Activated CD4-positive, alpha-beta T cell treated with anti-CD3 and anti-CD28 coated beads, Interleukin-2, amount 10 ng/mL, durations not matched to agents 24 days and 14 days (primary cell): ENCODE measurements at regions not wholly inside any gene's neighbourhood (a gene's known extent, or its start where the extent isn't known, plus 50 kb on each side); places are given as distances from the start of the nearest gene placed in this dataset.

Experiments
- DNase-seq: peaks from one replicate; pipeline ENCODE4 v3.0.0; 2022
- H3K27ac Mint-ChIP-seq: one replicate; pipeline ENCODE4 v1.8.0; 2022; ENCODE audit warnings: mild to moderate bottlenecking, mixed read lengths
- H3K27me3 Mint-ChIP-seq: one replicate; pipeline ENCODE4 v1.8.0; 2022; ENCODE audit warnings: mixed read lengths
- H3K36me3 Mint-ChIP-seq: one replicate; pipeline ENCODE4 v1.8.0; 2022; ENCODE audit warnings: low read depth, mild to moderate bottlenecking, mixed read lengths
- H3K4me1 Mint-ChIP-seq: one replicate; pipeline ENCODE4 v1.8.0; 2021; ENCODE audit warnings: mixed read lengths
- H3K4me3 Mint-ChIP-seq: one replicate; pipeline ENCODE4 v1.8.0; 2022; ENCODE audit warnings: mild to moderate bottlenecking, moderate library complexity, mixed read lengths
- H3K9me3 Mint-ChIP-seq: one replicate; pipeline ENCODE4 v1.8.0; 2021; ENCODE audit warnings: mixed read lengths
- intact Hi-C: fragments of 100-400 bp; cut with micrococcal nuclease; formaldehyde crosslinking; loops from one replicate; pipeline ENCODE4 v1.15.1; 2023

GRCh38 chr2:121974897-121975661, 219.6 kb downstream of the TSN start:
- H3K4me3 Mint-ChIP-seq: peak overlapping the region; percentile 61
- H3K4me1 Mint-ChIP-seq: no peaks in the 10 kb centered on the region
- no peaks in the 10 kb centered on the region for H3K36me3 Mint-ChIP-seq
- no peak overlapping the region for H3K27ac Mint-ChIP-seq
- H3K9me3 Mint-ChIP-seq: no peaks in the 10 kb centered on the region
- peaks cover 2% of the 10 kb centered on the region for H3K27me3 Mint-ChIP-seq
- peak; percentile 84 for DNase-seq
- intact Hi-C loops: loop anchor here (2.0 kb wide), 1 partner anchor 476 kb away; no protein-coding TSS in a partner anchor

- no peaks in the 10 kb centered on the region for H3K36me3 Mint-ChIP-seq
- peaks cover 2% of the 10 kb centered on the region for H3K27me3 Mint-ChIP-seq
- no peak for DNase-seq
- intact Hi-C loops: no loop called here
- H3K27ac Mint-ChIP-seq: no peak overlapping the region
- no peaks in the 10 kb centered on the region for H3K9me3 Mint-ChIP-seq
- no peaks in the 10 kb centered on the region for H3K4me1 Mint-ChIP-seq
- no peak overlapping the region for H3K4me3 Mint-ChIP-seq
Measured at GRCh38 chr2:121976926-121977325, 221.5 kb downstream of the TSN start.

- no peak overlapping the region for H3K4me3 Mint-ChIP-seq
- H3K27me3 Mint-ChIP-seq: peaks cover 2% of the 10 kb centered on the region
- H3K9me3 Mint-ChIP-seq: no peaks in the 10 kb centered on the region
- no peaks in the 10 kb centered on the region for H3K36me3 Mint-ChIP-seq
- no peak overlapping the region for H3K27ac Mint-ChIP-seq
- H3K4me1 Mint-ChIP-seq: no peaks in the 10 kb centered on the region
- intact Hi-C loops: no loop called here
- DNase-seq: no peak
Measured at GRCh38 chr2:121977326-121977725, 221.9 kb downstream of the TSN start.

- intact Hi-C loops: no loop called here
- no peaks in the 10 kb centered on the region for H3K9me3 Mint-ChIP-seq
- H3K36me3 Mint-ChIP-seq: no peaks in the 10 kb centered on the region
- no peak overlapping the region for H3K27ac Mint-ChIP-seq
- peaks cover 1% of the 10 kb centered on the region for H3K27me3 Mint-ChIP-seq
- peaks cover 2% of the 10 kb centered on the region for H3K4me1 Mint-ChIP-seq
- no peak overlapping the region for H3K4me3 Mint-ChIP-seq
- no peak for DNase-seq
Measured at GRCh38 chr2:121992700-121993099, 237.2 kb downstream of the TSN start.

GRCh38 chr2:121993682-121994081, 238.2 kb downstream of the TSN start:
- intact Hi-C loops: no loop called here
- no peaks in the 10 kb centered on the region for H3K36me3 Mint-ChIP-seq
- no peaks in the 10 kb centered on the region for H3K9me3 Mint-ChIP-seq
- peaks cover 2% of the 10 kb centered on the region for H3K4me1 Mint-ChIP-seq
- H3K27me3 Mint-ChIP-seq: peaks cover 1% of the 10 kb centered on the region
- DNase-seq: no peak
- H3K27ac Mint-ChIP-seq: no peak overlapping the region
- H3K4me3 Mint-ChIP-seq: no peak overlapping the region

GRCh38 chr2:121994238-121995206, 239.1 kb downstream of the TSN start:
- Mint-ChIP-seq H3K27ac (no peak overlapping the region), H3K4me3 (no peak overlapping the region), H3K9me3 (no peaks in the 10 kb centered on the region), H3K4me1 (peaks cover 2% of the 10 kb centered on the region), H3K36me3 (no peaks in the 10 kb centered on the region), H3K27me3 (peaks cover 1% of the 10 kb centered on the region)
- no peak for DNase-seq
- intact Hi-C loops: no loop called here

GRCh38 chr2:121998751-121999150, 243.3 kb downstream of the TSN start:
- peaks cover 1% of the 10 kb centered on the region for H3K27me3 Mint-ChIP-seq
- intact Hi-C loops: no loop called here
- H3K9me3 Mint-ChIP-seq: no peaks in the 10 kb centered on the region
- DNase-seq: no peak
- H3K27ac Mint-ChIP-seq: no peak overlapping the region
- H3K36me3 Mint-ChIP-seq: no peaks in the 10 kb centered on the region
- no peak overlapping the region for H3K4me3 Mint-ChIP-seq
- peaks cover 2% of the 10 kb centered on the region for H3K4me1 Mint-ChIP-seq

- Mint-ChIP-seq H3K36me3 (no peaks in the 10 kb centered on the region), H3K27me3 (peaks cover 1% of the 10 kb centered on the region), H3K4me1 (peaks cover 2% of the 10 kb centered on the region), H3K27ac (no peak overlapping the region), H3K4me3 (no peak overlapping the region), H3K9me3 (no peaks in the 10 kb centered on the region)
- DNase-seq: no peak
- intact Hi-C loops: no loop called here
Measured at GRCh38 chr2:121999264-121999663, 243.8 kb downstream of the TSN start.

GRCh38 chr2:122000556-122001340, 245.3 kb downstream of the TSN start:
- Mint-ChIP-seq H3K4me1 (no peaks in the 10 kb centered on the region), H3K36me3 (no peaks in the 10 kb centered on the region), H3K4me3 (no peak overlapping the region), H3K27me3 (no peaks in the 10 kb centered on the region), H3K27ac (no peak overlapping the region), H3K9me3 (no peaks in the 10 kb centered on the region)
- DNase-seq: no peak
- intact Hi-C loops: no loop called here

- Mint-ChIP-seq H3K9me3 (no peaks in the 10 kb centered on the region), H3K36me3 (no peaks in the 10 kb centered on the region), H3K27me3 (no peaks in the 10 kb centered on the region), H3K4me1 (no peaks in the 10 kb centered on the region), H3K4me3 (no peak overlapping the region), H3K27ac (no peak overlapping the region)
- intact Hi-C loops: no loop called here
- DNase-seq: no peak
Measured at GRCh38 chr2:122001441-122001874, 246.0 kb downstream of the TSN start.

- Mint-ChIP-seq H3K27ac (no peak overlapping the region), H3K36me3 (no peaks in the 10 kb centered on the region), H3K4me1 (no peaks in the 10 kb centered on the region), H3K27me3 (no peaks in the 10 kb centered on the region), H3K4me3 (no peak overlapping the region), H3K9me3 (no peaks in the 10 kb centered on the region)
- no peak for DNase-seq
- intact Hi-C loops: no loop called here
Measured at GRCh38 chr2:122003196-122003940, 247.9 kb downstream of the TSN start.

GRCh38 chr2:122007126-122007525, 251.7 kb downstream of the TSN start:
- Mint-ChIP-seq H3K9me3 (no peaks in the 10 kb centered on the region), H3K4me1 (no peaks in the 10 kb centered on the region), H3K27me3 (no peaks in the 10 kb centered on the region), H3K4me3 (no peak overlapping the region), H3K36me3 (no peaks in the 10 kb centered on the region), H3K27ac (no peak overlapping the region)
- no peak for DNase-seq
- intact Hi-C loops: no loop called here

- no peak overlapping the region for H3K4me3 Mint-ChIP-seq
- intact Hi-C loops: no loop called here
Measured at GRCh38 chr2:122007577-122007976, 252.1 kb downstream of the TSN start.

More at GRCh38 chr2:122007577-122007976, 252.1 kb downstream of the TSN start:
- DNase-seq: no peak
- Mint-ChIP-seq H3K36me3 (no peaks in the 10 kb centered on the region), H3K9me3 (no peaks in the 10 kb centered on the region), H3K4me1 (no peaks in the 10 kb centered on the region), H3K27me3 (no peaks in the 10 kb centered on the region), H3K27ac (no peak overlapping the region)
